Keratinocyte (primary cell): ENCODE measurements at regions not wholly inside any gene's neighbourhood (a gene's known extent, or its start where the extent isn't known, plus 50 kb on each side); places are given as distances from the start of the nearest gene placed in this dataset.

Source experiments
- DNase-seq: peaks from one replicate; pipeline ENCODE4 v3.0.0-alpha.2; 2011; ENCODE audit warnings: low read depth, missing footprints, low spot score
- FAIRE-seq: peaks from 2 replicates; lab custom pipeline; 2011; peaks lifted over from hg19 to GRCh38; lab: Jason Lieb, UNC
- H2AFZ ChIP-seq: 2 replicates; pipeline ENCODE4 v1.6.0; 2012; ENCODE audit warnings: low read length, control low read depth, inconsistent platforms; ENCODE audit not compliant: control insufficient read depth
- H3K27ac ChIP-seq: 2 replicates; pipeline ENCODE4 v1.5.1; 2011; ENCODE audit warnings: low read length; ENCODE audit not compliant: control insufficient read depth, insufficient read depth
- H3K27me3 ChIP-seq: 3 replicates; pipeline ENCODE4 v1.6.0; 2011; ENCODE audit warnings: low read length; ENCODE audit not compliant: control insufficient read depth, insufficient read depth; ENCODE audit errors: extremely low read depth
- H3K36me3 ChIP-seq, 2 experiments: 2 replicates in 1 of 2; 3 replicates in 1 of 2; pipeline ENCODE4 v1.5.1; 2011; ENCODE audit warnings: low read length in 2 of 2, mild to moderate bottlenecking in 1 of 2; ENCODE audit not compliant: control insufficient read depth in 2 of 2, insufficient read depth in 2 of 2; ENCODE audit errors: extremely low read depth in 1 of 2
- H3K4me1 ChIP-seq: 3 replicates; pipeline ENCODE4 v1.5.1; 2011; ENCODE audit warnings: low read length; ENCODE audit not compliant: control insufficient read depth, insufficient read depth; ENCODE audit errors: extremely low read depth
- H3K4me2 ChIP-seq: 3 replicates; pipeline ENCODE4 v1.6.0; 2011; ENCODE audit warnings: low read depth, low read length; ENCODE audit not compliant: control insufficient read depth, insufficient read depth; ENCODE audit errors: extremely low read depth
- H3K4me3 ChIP-seq, 3 experiments: fragments of 200-600 bp in 1 of 3; sonication (generic) in 1 of 3; 2 replicates in 2 of 3; 3 replicates in 1 of 3; pipeline ENCODE4 v1.5.1; 2011 to 2016; ENCODE audit warnings: low read length in 3 of 3, mild to moderate bottlenecking in 3 of 3, control low read depth in 2 of 3, inconsistent platforms in 1 of 3, low read depth in 1 of 3, mixed read lengths in 1 of 3, mixed run types in 1 of 3, moderate library complexity in 1 of 3; ENCODE audit not compliant: control insufficient read depth in 2 of 3, insufficient read depth in 2 of 3; ENCODE audit errors: extremely low read depth in 1 of 3
- H3K79me2 ChIP-seq: 2 replicates; pipeline ENCODE4 v1.6.0; 2012; ENCODE audit warnings: low read length; ENCODE audit not compliant: control insufficient read depth, insufficient read depth
- H3K9ac ChIP-seq: 3 replicates; pipeline ENCODE4 v1.6.0; 2011; ENCODE audit warnings: low read length; ENCODE audit not compliant: control insufficient read depth, insufficient read depth; ENCODE audit errors: extremely low read depth
- H3K9me1 ChIP-seq: 3 replicates; pipeline ENCODE4 v1.6.0; 2011; ENCODE audit warnings: low read length; ENCODE audit not compliant: control insufficient read depth, insufficient read depth; ENCODE audit errors: extremely low read depth
- H3K9me3 ChIP-seq: 2 replicates; pipeline ENCODE4 v1.5.1; 2012; ENCODE audit warnings: low read depth, low read length; ENCODE audit not compliant: control insufficient read depth
- H4K20me1 ChIP-seq: 3 replicates; pipeline ENCODE4 v1.6.0; 2011; ENCODE audit warnings: low read length; ENCODE audit not compliant: control insufficient read depth, insufficient read depth; ENCODE audit errors: extremely low read depth
- CTCF ChIP-seq, 3 experiments: IDR thresholded peaks in 1 of 3; conservative IDR thresholded peaks in 1 of 3; optimal IDR thresholded peaks in 1 of 3; 2 replicates in 2 of 3; 3 replicates in 1 of 3; pipeline versions ENCODE3 to v1.5.1; 2011; ENCODE audit warnings: low read length in 3 of 3, mild to moderate bottlenecking in 3 of 3, moderate library complexity in 2 of 3, control low read depth in 1 of 3, inconsistent platforms in 1 of 3; ENCODE audit not compliant: insufficient read depth in 2 of 3; ENCODE audit errors: extremely low read depth in 1 of 3
- EZH2 ChIP-seq: IDR thresholded peaks from one replicate; pipeline ENCODE4 v1.6.1; 2012; ENCODE audit warnings: inconsistent platforms, mild to moderate bottlenecking, low read length, moderate library complexity
- dilution Hi-C: fragments of 300-500 bp; cut with MboI; formaldehyde crosslinking; loops from one replicate; pipeline ENCODE4 v1.7.0; 2020; ENCODE audit warnings: low sequenced_read_pairs; ENCODE audit not compliant: extremely low pct_ligation_motif_present

- Histone ChIP-seq H4K20me1 (no peaks in the 10 kb centered on the region), H3K4me3 (no peak overlapping the region), H3K4me2 (no peak overlapping the region), H3K9me3 (no peaks in the 10 kb centered on the region), H3K79me2 (no peaks in the 10 kb centered on the region), H2AFZ (no peak overlapping the region), H3K27me3 (peaks cover 3% of the 10 kb centered on the region), H3K27ac (no peak overlapping the region), H3K9ac (no peak overlapping the region), H3K4me1 (no peaks in the 10 kb centered on the region), H3K9me1 (no peaks in the 10 kb centered on the region), H3K36me3 (no peaks in the 10 kb centered on the region)
- dilution Hi-C loops, result no loop called here
- no peak for FAIRE-seq
- DNase-seq, result no peak
- TF ChIP-seq CTCF (optimal IDR thresholded peaks at IDR 0.05 in 1 of 3, IDR thresholded peaks at IDR 0.05 in 1 of 3, conservative IDR thresholded peaks at IDR 0.05 in 1 of 3; ENCODE audit: extremely low read depth in 1 of 3, insufficient read depth in 2 of 3, low read length in 3 of 3) (no peak), EZH2 (no peak)
Observed at GRCh38 chr4:24287096-24287495, 297.3 kb downstream of the DHX15 start.

GRCh38 chr4:24285759-24286158 is 298.6 kb downstream of the DHX15 start:
- no peaks in the 10 kb centered on the region for H3K4me1 ChIP-seq
- no peak overlapping the region for H3K27ac ChIP-seq
- no peaks in the 10 kb centered on the region for H3K9me1 ChIP-seq
- H3K9ac ChIP-seq, result no peak overlapping the region
- TF ChIP-seq EZH2, result no peak
- TF ChIP-seq CTCF (optimal IDR thresholded peaks at IDR 0.05 in 1 of 3, IDR thresholded peaks at IDR 0.05 in 1 of 3, conservative IDR thresholded peaks at IDR 0.05 in 1 of 3; ENCODE audit: extremely low read depth in 1 of 3, insufficient read depth in 2 of 3, low read length in 3 of 3), result no peak
- DNase-seq, result no peak
- H3K27me3 ChIP-seq, result peaks cover 3% of the 10 kb centered on the region
- dilution Hi-C loops, result no loop called here
- no peaks in the 10 kb centered on the region for H3K79me2 ChIP-seq
- H3K9me3 ChIP-seq, result no peaks in the 10 kb centered on the region
- no peaks in the 10 kb centered on the region for H4K20me1 ChIP-seq
- no peak overlapping the region for H3K4me2 ChIP-seq
- no peak overlapping the region for H3K4me3 ChIP-seq
- FAIRE-seq, result no peak
- H3K36me3 ChIP-seq, result no peaks in the 10 kb centered on the region
- no peak overlapping the region for H2AFZ ChIP-seq
